Fibroblast of pulmonary artery (primary cell): ENCODE measurements at regions not wholly inside any gene's neighbourhood (a gene's known extent, or its start where the extent isn't known, plus 50 kb on each side); places are given as distances from the start of the nearest gene placed in this dataset.

Source experiments
- DNase-seq: peaks from one replicate; pipeline ENCODE4 v3.0.0-alpha.2; 2010; ENCODE audit warnings: low read depth
- H3K4me3 ChIP-seq: replicated peaks from 2 replicates; pipeline ENCODE4 v1.5.1; 2011; ENCODE audit warnings: low read depth, mild to moderate bottlenecking, control low read depth, low read length, moderate library complexity
- CTCF ChIP-seq: IDR thresholded peaks from 2 replicates; pipeline ENCODE4 v1.5.1; 2011; ENCODE audit warnings: mild to moderate bottlenecking, control low read depth, low read length, inconsistent platforms; ENCODE audit errors: missing control alignments

DNA sequence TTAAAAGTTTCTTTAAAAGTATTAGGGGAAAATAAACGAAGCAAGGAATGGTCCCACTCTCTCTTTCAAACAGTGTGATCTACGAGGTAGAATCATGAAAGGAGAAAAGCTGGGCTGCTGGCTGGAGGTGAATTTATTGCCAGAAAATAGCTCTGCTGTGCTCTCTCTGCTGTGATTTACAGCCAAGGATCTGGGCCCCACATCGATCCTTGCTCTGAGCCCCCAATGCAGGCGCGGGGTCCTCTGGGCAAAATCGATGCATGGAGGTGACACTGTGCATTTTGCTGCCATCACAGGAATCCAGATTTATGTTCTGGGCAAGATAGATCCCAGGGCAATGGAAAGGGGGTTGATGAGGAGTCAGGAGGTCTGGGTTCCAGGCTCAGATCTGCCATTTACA, 91.0 kb upstream of the GPR26 start:
- DNase-seq, result no peak
- TF ChIP-seq CTCF, result no peak
- H3K4me3 ChIP-seq, result no peak overlapping the region

- H3K4me3 ChIP-seq, result no peak overlapping the region
- DNase-seq, result no peak
- no peak for TF ChIP-seq CTCF
Observed at GRCh38 chr10:123576706-123577105, 89.4 kb upstream of the GPR26 start.

DNA sequence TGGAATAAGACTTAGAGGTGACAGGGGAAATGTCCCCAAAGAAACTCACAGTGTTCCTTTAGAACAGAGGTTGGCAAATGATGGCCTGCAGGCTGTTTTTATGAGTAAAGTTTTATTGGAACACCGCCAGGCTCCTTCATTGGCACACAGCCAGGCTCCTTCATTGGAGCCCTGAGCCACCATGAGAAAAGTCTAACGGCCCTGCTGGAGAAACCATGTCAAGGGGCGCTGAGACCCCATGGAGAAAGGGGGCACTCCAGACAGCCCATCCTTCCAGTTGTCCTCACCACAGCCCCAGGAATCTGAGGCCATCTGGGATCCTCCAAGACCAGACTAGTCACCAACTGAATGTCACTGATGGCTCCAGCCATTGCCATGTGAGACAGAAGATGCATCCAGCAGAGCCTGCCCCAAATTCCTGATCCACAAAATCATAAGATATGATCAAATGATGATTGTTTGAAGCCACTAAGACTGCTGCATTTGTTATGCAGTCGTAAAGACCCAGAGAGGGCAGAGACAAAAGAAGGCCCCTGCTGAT, 88.2 kb upstream of the GPR26 start:
- H3K4me3 ChIP-seq, result no peak overlapping the region
- no peak for DNase-seq
- no peak for TF ChIP-seq CTCF

DNA sequence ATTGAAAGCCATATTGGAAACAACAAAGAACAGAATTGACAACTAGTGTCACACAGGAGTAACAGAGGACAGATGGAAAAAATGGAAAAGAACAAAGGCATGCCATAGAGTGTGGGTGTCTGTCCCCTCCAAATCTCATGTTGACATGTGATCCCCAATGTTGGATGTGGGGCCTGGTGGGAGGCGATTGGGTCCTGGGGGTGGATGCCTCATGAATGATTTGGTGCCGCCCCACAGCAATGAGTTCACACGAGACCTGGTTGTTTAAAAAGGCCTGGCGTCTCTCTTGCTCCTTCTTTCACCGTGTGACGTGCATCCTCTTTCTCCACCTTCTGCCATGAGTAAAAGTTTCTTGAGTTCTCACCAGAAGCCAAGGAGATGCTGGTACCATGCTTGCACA, 87.4 kb upstream of the GPR26 start:
- no peak overlapping the region for H3K4me3 ChIP-seq
- no peak for DNase-seq
- TF ChIP-seq CTCF, result no peak

DNA sequence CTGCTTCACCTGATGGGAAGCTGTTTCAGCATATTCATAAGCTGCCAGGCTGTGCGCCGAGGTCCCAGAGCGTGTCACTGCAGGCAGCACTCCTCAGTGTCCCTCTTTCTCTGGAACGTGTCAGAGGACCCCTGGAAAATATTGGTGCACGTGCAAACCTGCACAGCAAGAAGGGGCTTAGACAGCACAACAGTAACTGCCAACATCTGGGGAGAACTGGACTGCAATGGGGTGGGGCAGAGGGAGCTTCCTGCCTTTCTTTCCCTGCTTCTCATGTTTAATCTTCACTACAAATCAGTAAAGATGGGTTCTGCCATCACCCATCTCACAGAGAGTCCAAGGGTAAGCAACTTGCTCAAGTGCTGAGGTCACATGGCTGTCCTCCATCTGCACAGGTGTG, 86.5 kb upstream of the GPR26 start:
- H3K4me3 ChIP-seq, result no peak overlapping the region
- TF ChIP-seq CTCF, result no peak
- no peak for DNase-seq

DNA sequence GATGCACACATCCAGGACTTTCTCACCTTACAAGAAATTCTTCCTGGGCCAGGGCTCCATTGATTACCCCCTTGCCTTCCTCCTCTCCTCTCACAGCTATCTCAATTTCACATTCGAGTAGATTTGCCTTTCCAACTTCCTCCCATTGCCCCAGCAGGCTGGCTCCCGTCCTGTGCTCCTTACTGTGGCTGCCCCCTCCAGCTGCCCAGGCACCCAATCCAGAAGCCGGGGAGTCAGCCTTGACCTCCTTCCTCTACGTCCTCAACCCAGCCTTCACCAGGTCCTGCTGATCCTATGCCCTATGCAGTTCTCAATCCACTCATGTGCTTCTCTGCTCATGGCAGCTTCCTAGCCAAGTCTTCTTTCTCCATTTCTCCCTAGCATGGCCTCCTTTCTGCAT, 85.7 kb upstream of the GPR26 start:
- H3K4me3 ChIP-seq, result no peak overlapping the region
- DNase-seq, result no peak
- no peak for TF ChIP-seq CTCF

GRCh38 chr10:123581656-123582055, 84.5 kb upstream of the GPR26 start:
- TF ChIP-seq CTCF, result no peak
- no peak overlapping the region for H3K4me3 ChIP-seq
- no peak for DNase-seq
